Trophoblast cell (in vitro differentiated cells and primary cell): ENCODE measurements at regions not wholly inside any gene's neighbourhood (a gene's known extent, or its start where the extent isn't known, plus 50 kb on each side); places are given as distances from the start of the nearest gene placed in this dataset.
A peak's percentile ranks its signal among the peaks of the same experiment; 100 is the strongest.
"Not testable (repeated sequence)": the region's sequence is repeated elsewhere in the genome, so short reads cannot be mapped to it uniquely, and the experiment has no call there.

ENCODE experiments used
- DNase-seq, 2 donors: peaks; one replicate each; pipeline ENCODE4 v3.0.0-alpha.2; 2016
- H2AFZ ChIP-seq: 2 replicates; pipeline ENCODE4 v1.6.1; 2013; ENCODE audit warnings: low read length, moderate library complexity, mild to moderate bottlenecking; ENCODE audit not compliant: insufficient read depth, poor library complexity
- H2AK5ac ChIP-seq: 2 replicates; pipeline ENCODE4 v1.6.1; 2013; ENCODE audit warnings: mild to moderate bottlenecking, low read length
- H2BK120ac ChIP-seq: 2 replicates; pipeline ENCODE4 v1.6.1; 2013; ENCODE audit warnings: low read length, mild to moderate bottlenecking, moderate library complexity; ENCODE audit not compliant: insufficient read depth, poor library complexity
- H2BK12ac ChIP-seq: 2 replicates; pipeline ENCODE4 v1.6.1; 2013; ENCODE audit warnings: mild to moderate bottlenecking, low read length, moderate library complexity
- H2BK5ac ChIP-seq: 2 replicates; pipeline ENCODE4 v1.6.1; 2013; ENCODE audit warnings: low read length, low read depth, moderate library complexity, mild to moderate bottlenecking; ENCODE audit not compliant: poor library complexity
- H3K14ac ChIP-seq: 2 replicates; pipeline ENCODE4 v1.6.1; 2013; ENCODE audit warnings: mild to moderate bottlenecking, low read length
- H3K18ac ChIP-seq: 2 replicates; pipeline ENCODE4 v1.6.1; 2013; ENCODE audit warnings: mild to moderate bottlenecking, low read length
- H3K23ac ChIP-seq: 2 replicates; pipeline ENCODE4 v1.6.1; 2013; ENCODE audit warnings: low read length
- H3K27ac ChIP-seq: 2 replicates; pipeline ENCODE4 v1.5.1; 2013; ENCODE audit warnings: low read depth, mild to moderate bottlenecking, inconsistent platforms, low read length, moderate library complexity
- H3K27me3 ChIP-seq: 2 replicates; pipeline ENCODE4 v1.6.1; 2013; ENCODE audit warnings: inconsistent platforms, mild to moderate bottlenecking, low read length, moderate library complexity; ENCODE audit not compliant: insufficient read depth
- H3K36me3 ChIP-seq, 2 experiments: 1 replicate in 1 of 2; 2 replicates in 1 of 2; pipeline ENCODE4 v1.6.1; 2013; ENCODE audit warnings: low read length in 2 of 2, mild to moderate bottlenecking in 2 of 2, moderate library complexity in 1 of 2; ENCODE audit not compliant: insufficient read depth in 2 of 2, control insufficient read depth in 1 of 2
- H3K4ac ChIP-seq: 2 replicates; pipeline ENCODE4 v1.6.1; 2013; ENCODE audit warnings: low read depth, mild to moderate bottlenecking, low read length, moderate library complexity
- H3K4me1 ChIP-seq, 2 experiments: 1 replicate in 1 of 2; 2 replicates in 1 of 2; pipeline ENCODE4 v1.6.1; 2013; ENCODE audit warnings: low read length in 2 of 2, mild to moderate bottlenecking in 2 of 2, moderate library complexity in 1 of 2; ENCODE audit not compliant: insufficient read depth in 2 of 2, control insufficient read depth in 1 of 2
- H3K4me2 ChIP-seq: 2 replicates; pipeline ENCODE4 v1.6.1; 2013; ENCODE audit warnings: inconsistent platforms, mild to moderate bottlenecking, low read length, moderate library complexity
- H3K4me3 ChIP-seq: 2 replicates; pipeline ENCODE4 v1.5.1; 2013; ENCODE audit warnings: mild to moderate bottlenecking, low read depth, low read length, inconsistent platforms
- H3K79me1 ChIP-seq: one replicate; pipeline ENCODE4 v1.6.1; 2013; ENCODE audit warnings: low read length
- H3K79me2 ChIP-seq: 2 replicates; pipeline ENCODE4 v1.6.1; 2013; ENCODE audit warnings: low read length, mild to moderate bottlenecking; ENCODE audit not compliant: control insufficient read depth, insufficient read depth, poor library complexity
- H3K9ac ChIP-seq: 2 replicates; pipeline ENCODE4 v1.6.1; 2013; ENCODE audit warnings: mild to moderate bottlenecking, low read length
- H3K9me3 ChIP-seq: 2 replicates; pipeline ENCODE4 v1.6.1; 2013; ENCODE audit warnings: low read depth, mild to moderate bottlenecking, control low read depth, inconsistent platforms, low read length; ENCODE audit not compliant: insufficient read depth
- H4K12ac ChIP-seq: 2 replicates; pipeline ENCODE4 v1.6.1; 2013; ENCODE audit warnings: low read depth, mild to moderate bottlenecking, low read length, moderate library complexity
- H4K8ac ChIP-seq: 2 replicates; pipeline ENCODE4 v1.6.1; 2013; ENCODE audit warnings: low read depth, mild to moderate bottlenecking, low read length, moderate library complexity
- H4K91ac ChIP-seq: one replicate; pipeline ENCODE4 v1.6.1; 2013; ENCODE audit warnings: low read depth, mild to moderate bottlenecking, low read length, moderate library complexity
- WGBS: extraction: QIAGEN DNeasy Blood & Tissue Kit; methylation state at CpG from one replicate; pipeline ENCODE4 v1.1.7; 2013; ENCODE audit warnings: missing lambda C conversion rate; ENCODE audit not compliant: insufficient read length, insufficient coverage; ENCODE audit errors: extremely low coverage; 5-methylcytosine and 5-hydroxymethylcytosine counted together

GRCh38 chr7:28332046-28332445 lies 80.3 kb upstream of the CREB5 start:
- H2BK5ac ChIP-seq: no peak overlapping the region
- WGBS: no CpG with 5 or more reads among the region's 4 CpGs
- H4K91ac ChIP-seq: no peak overlapping the region
- no peaks in the 10 kb centered on the region for H3K79me2 ChIP-seq
- no peak overlapping the region for H3K4me3 ChIP-seq
- no peak overlapping the region for H2AFZ ChIP-seq
- no peak overlapping the region for H3K4ac ChIP-seq
- no peak overlapping the region for H3K27ac ChIP-seq
- H3K36me3 ChIP-seq: no peaks in the 10 kb centered on the region
- H3K9me3 ChIP-seq: no peaks in the 10 kb centered on the region
- H3K4me2 ChIP-seq: no peak overlapping the region
- no peak overlapping the region for H2BK120ac ChIP-seq
- no peak overlapping the region for H4K12ac ChIP-seq
- no peak overlapping the region for H3K18ac ChIP-seq
- no peaks in the 10 kb centered on the region for H3K79me1 ChIP-seq
- H2AK5ac ChIP-seq: no peak overlapping the region
- H3K23ac ChIP-seq: no peak overlapping the region
- H3K4me1 ChIP-seq: no peaks in the 10 kb centered on the region
- no peak overlapping the region for H3K9ac ChIP-seq
- no peak for DNase-seq
- H2BK12ac ChIP-seq: no peak overlapping the region
- H3K14ac ChIP-seq: no peak overlapping the region
- no peaks in the 10 kb centered on the region for H3K27me3 ChIP-seq
- no peak overlapping the region for H4K8ac ChIP-seq

GRCh38 chr7:28333548-28333947 lies 78.8 kb upstream of the CREB5 start:
- H3K4me3 ChIP-seq, H3K23ac ChIP-seq, H3K9me3 ChIP-seq, H2AK5ac ChIP-seq, H3K4ac ChIP-seq, H4K91ac ChIP-seq, H4K8ac ChIP-seq, H3K79me2 ChIP-seq, H3K79me1 ChIP-seq, H3K36me3 ChIP-seq, H3K18ac ChIP-seq, H3K14ac ChIP-seq, H2AFZ ChIP-seq, H3K27me3 ChIP-seq, DNase-seq, H4K12ac ChIP-seq, H3K27ac ChIP-seq, H3K9ac ChIP-seq, H2BK5ac ChIP-seq, H3K4me1 ChIP-seq, H3K4me2 ChIP-seq, H2BK12ac ChIP-seq, H2BK120ac ChIP-seq: not testable (repeated sequence)

GRCh38 chr7:28336806-28337205 lies 75.5 kb upstream of the CREB5 start:
- H3K4ac ChIP-seq: no peak overlapping the region
- no peak overlapping the region for H3K4me2 ChIP-seq
- H4K8ac ChIP-seq: no peak overlapping the region
- H2AFZ ChIP-seq: no peak overlapping the region
- H3K9me3 ChIP-seq: no peaks in the 10 kb centered on the region
- H3K23ac ChIP-seq: no peak overlapping the region
- H3K36me3 ChIP-seq: no peaks in the 10 kb centered on the region
- no peak overlapping the region for H3K18ac ChIP-seq
- H3K14ac ChIP-seq: no peak overlapping the region
- H3K27me3 ChIP-seq: no peaks in the 10 kb centered on the region
- no peak overlapping the region for H2AK5ac ChIP-seq
- H2BK5ac ChIP-seq: no peak overlapping the region
- no peak overlapping the region for H3K4me3 ChIP-seq
- DNase-seq: no peak
- no peaks in the 10 kb centered on the region for H3K79me2 ChIP-seq
- no peak overlapping the region for H3K9ac ChIP-seq
- no peaks in the 10 kb centered on the region for H3K4me1 ChIP-seq
- no peak overlapping the region for H4K12ac ChIP-seq
- H2BK120ac ChIP-seq: no peak overlapping the region
- H3K79me1 ChIP-seq: no peaks in the 10 kb centered on the region
- H2BK12ac ChIP-seq: no peak overlapping the region
- H3K27ac ChIP-seq: no peak overlapping the region
- no peak overlapping the region for H4K91ac ChIP-seq
- no CpG with 5 or more reads among the region's 2 CpGs for WGBS

GRCh38 chr7:28338041-28338440 lies 74.3 kb upstream of the CREB5 start:
- H3K4ac ChIP-seq: no peak overlapping the region
- no peak for DNase-seq
- no peak overlapping the region for H2AFZ ChIP-seq
- H3K23ac ChIP-seq: no peak overlapping the region
- no peak overlapping the region for H3K18ac ChIP-seq
- no peaks in the 10 kb centered on the region for H3K4me1 ChIP-seq
- H2AK5ac ChIP-seq: no peak overlapping the region
- no peak overlapping the region for H3K14ac ChIP-seq
- no peaks in the 10 kb centered on the region for H3K79me2 ChIP-seq
- no peak overlapping the region for H2BK5ac ChIP-seq
- no peak overlapping the region for H4K91ac ChIP-seq
- H4K8ac ChIP-seq: no peak overlapping the region
- no peaks in the 10 kb centered on the region for H3K36me3 ChIP-seq
- no peak overlapping the region for H3K4me3 ChIP-seq
- H3K27ac ChIP-seq: no peak overlapping the region
- H4K12ac ChIP-seq: no peak overlapping the region
- H3K79me1 ChIP-seq: no peaks in the 10 kb centered on the region
- H2BK12ac ChIP-seq: no peak overlapping the region
- no peaks in the 10 kb centered on the region for H3K9me3 ChIP-seq
- H3K9ac ChIP-seq: no peak overlapping the region
- no peaks in the 10 kb centered on the region for H3K27me3 ChIP-seq
- no peak overlapping the region for H2BK120ac ChIP-seq
- H3K4me2 ChIP-seq: no peak overlapping the region
- no CpG with 5 or more reads among the region's 3 CpGs for WGBS

- no peak overlapping the region for H4K12ac ChIP-seq
- H3K4ac ChIP-seq: no peak overlapping the region
- WGBS: no CpG with 5 or more reads among the region's 1 CpG
Observed at GRCh38 chr7:28343462-28343861, 68.9 kb upstream of the CREB5 start.

More at GRCh38 chr7:28343462-28343861, 68.9 kb upstream of the CREB5 start:
- Histone ChIP-seq H3K9ac (no peak overlapping the region), H2AFZ (no peak overlapping the region), H4K8ac (no peak overlapping the region), H3K27ac (no peak overlapping the region), H4K91ac (no peak overlapping the region), H2AK5ac (no peak overlapping the region), H3K4me3 (no peak overlapping the region), H3K14ac (no peak overlapping the region), H3K27me3 (no peaks in the 10 kb centered on the region), H2BK12ac (no peak overlapping the region), H3K4me2 (no peak overlapping the region), H3K23ac (no peak overlapping the region), H3K79me2 (no peaks in the 10 kb centered on the region), H2BK120ac (no peak overlapping the region), H3K9me3 (no peaks in the 10 kb centered on the region), H3K79me1 (no peaks in the 10 kb centered on the region), H3K4me1 (no peaks in the 10 kb centered on the region), H3K18ac (no peak overlapping the region), H2BK5ac (no peak overlapping the region), H3K36me3 (no peaks in the 10 kb centered on the region)
- peak in 1 of 2 donors; percentile 78 for DNase-seq
